HG03196 (cell line): ENCODE measurements at regions not wholly inside any gene's neighbourhood (a gene's known extent, or its start where the extent isn't known, plus 50 kb on each side); places are given as distances from the start of the nearest gene placed in this dataset.
"Not testable (repeated sequence)": the region's sequence is repeated elsewhere in the genome, so short reads cannot be mapped to it uniquely, and the experiment has no call there.

Source experiments
- ATAC-seq: cut with Tn5 transposase; IDR thresholded peaks from one replicate; pipeline ENCODE4 v1.9.1; 2021; ENCODE audit not compliant: unreplicated experiment

- ATAC-seq = no peak
Measured at GRCh38 chr6:130603391-130603790, 223.8 kb upstream of the SMLR1 start.

GRCh38 chr6:130604841-130605399, 222.3 kb upstream of the SMLR1 start:
- no peak for ATAC-seq

- no peak for ATAC-seq
Measured at GRCh38 chr6:130610303-130610702, 216.9 kb upstream of the SMLR1 start.

GRCh38 chr6:130611366-130611765, 215.8 kb upstream of the SMLR1 start:
- no peak for ATAC-seq

GRCh38 chr6:130613176-130613575, 214.0 kb upstream of the SMLR1 start:
- ATAC-seq = no peak

- no peak for ATAC-seq
Measured at GRCh38 chr6:130615816-130616215, 211.4 kb upstream of the SMLR1 start.

GRCh38 chr6:130617658-130618057, 209.5 kb upstream of the SMLR1 start:
- no peak for ATAC-seq

GRCh38 chr6:130618806-130619205, 208.4 kb upstream of the SMLR1 start:
- ATAC-seq = not testable (repeated sequence)

- ATAC-seq = no peak
Measured at GRCh38 chr6:130620338-130620781, 206.8 kb upstream of the SMLR1 start.

- ATAC-seq = no peak
Measured at GRCh38 chr6:130622142-130622541, 205.1 kb upstream of the SMLR1 start.

- no peak for ATAC-seq
Measured at GRCh38 chr6:130624046-130624445, 203.2 kb upstream of the SMLR1 start.

GRCh38 chr6:130625825-130626527, 201.2 kb upstream of the SMLR1 start:
- ATAC-seq = peak; percentile 86

GRCh38 chr6:130628862-130629261, 198.3 kb upstream of the SMLR1 start:
- ATAC-seq = no peak

- ATAC-seq = no peak
Measured at GRCh38 chr6:130629640-130630039, 197.6 kb upstream of the SMLR1 start.

GRCh38 chr6:130632277-130632676, 194.9 kb upstream of the SMLR1 start:
- no peak for ATAC-seq

GRCh38 chr6:130632897-130633296, 194.3 kb upstream of the SMLR1 start:
- ATAC-seq = no peak

GRCh38 chr6:130643361-130643760, 183.8 kb upstream of the SMLR1 start:
- no peak for ATAC-seq

GRCh38 chr6:130644175-130644574, 183.0 kb upstream of the SMLR1 start:
- no peak for ATAC-seq

GRCh38 chr6:130644769-130645168, 182.4 kb upstream of the SMLR1 start:
- ATAC-seq = not testable (repeated sequence)

GRCh38 chr6:130647246-130647645, 180.0 kb upstream of the SMLR1 start:
- ATAC-seq = no peak

GRCh38 chr6:130655586-130655985, 171.6 kb upstream of the SMLR1 start:
- no peak for ATAC-seq

GRCh38 chr6:130661077-130661476, 166.1 kb upstream of the SMLR1 start:
- ATAC-seq = no peak

GRCh38 chr6:130666786-130667185, 160.4 kb upstream of the SMLR1 start:
- no peak for ATAC-seq
